ENCODE measurements at regions not wholly inside any gene's neighbourhood (a gene's known extent, or its start where the extent isn't known, plus 50 kb on each side); places are given as distances from the start of the nearest gene placed in this dataset.

- DNase-seq (ENCODE audit: low spot score), result no peak
- in situ Hi-C loops (cut with HindIII; ENCODE audit: low sequenced_read_pairs), result no loop called here
Observed at GRCh38 chr2:206886696-206887095, 52.6 kb upstream of the CPO start.

- no peak for DNase-seq (ENCODE audit: low spot score)
Observed at GRCh38 chr2:206887745-206888144, 51.6 kb upstream of the CPO start.

More at GRCh38 chr2:206887745-206888144, 51.6 kb upstream of the CPO start:
- in situ Hi-C loops (cut with HindIII; ENCODE audit: low sequenced_read_pairs), result no loop called here

All from G401 (cell line).